HG02943 (cell line): ENCODE measurements at regions not wholly inside any gene's neighbourhood (a gene's known extent, or its start where the extent isn't known, plus 50 kb on each side); places are given as distances from the start of the nearest gene placed in this dataset.

Experiments
- ATAC-seq: cut with Tn5 transposase; IDR thresholded peaks from one replicate; pipeline ENCODE4 v1.9.1; 2021; ENCODE audit warnings: mild to moderate bottlenecking, low read depth, moderate library complexity; ENCODE audit not compliant: unreplicated experiment

GRCh38 chr6:19427548-19427947 is 409.6 kb upstream of the ID4 start:
- ATAC-seq = no peak

- no peak for ATAC-seq
These were observed 404.1 kb upstream of the ID4 start for GRCh38 chr6:19432966-19433498.

- ATAC-seq = no peak
These were observed 403.1 kb upstream of the ID4 start for GRCh38 chr6:19434065-19434464.

GRCh38 chr6:19435755-19436154 is 401.4 kb upstream of the ID4 start:
- ATAC-seq = no peak

GRCh38 chr6:19438566-19439353 is 398.4 kb upstream of the ID4 start:
- no peak for ATAC-seq

GRCh38 chr6:19440531-19440930 is 396.6 kb upstream of the ID4 start:
- ATAC-seq = no peak

- ATAC-seq = no peak
These were observed 393.8 kb upstream of the ID4 start for GRCh38 chr6:19443411-19443810.

GRCh38 chr6:19444041-19444440 is 393.1 kb upstream of the ID4 start:
- no peak for ATAC-seq

- no peak for ATAC-seq
These were observed 392.7 kb upstream of the ID4 start for GRCh38 chr6:19444481-19444880.

GRCh38 chr6:19446570-19446969 is 390.6 kb upstream of the ID4 start:
- no peak for ATAC-seq

- ATAC-seq = no peak
These were observed 386.5 kb upstream of the ID4 start for GRCh38 chr6:19450651-19451050.

- ATAC-seq = no peak
These were observed 384.7 kb upstream of the ID4 start for GRCh38 chr6:19452495-19452894.

GRCh38 chr6:19454001-19454720 is 383.0 kb upstream of the ID4 start:
- ATAC-seq = no peak

- ATAC-seq = no peak
These were observed 382.3 kb upstream of the ID4 start for GRCh38 chr6:19454721-19455392.

- ATAC-seq = no peak
These were observed 373.9 kb upstream of the ID4 start for GRCh38 chr6:19463250-19463649.

GRCh38 chr6:19463925-19464324 is 373.2 kb upstream of the ID4 start:
- ATAC-seq = no peak

GRCh38 chr6:19465256-19465655 is 371.9 kb upstream of the ID4 start:
- ATAC-seq = no peak

GRCh38 chr6:19465760-19466159 is 371.4 kb upstream of the ID4 start:
- no peak for ATAC-seq

- no peak for ATAC-seq
These were observed 366.8 kb upstream of the ID4 start for GRCh38 chr6:19470333-19470732.

- no peak for ATAC-seq
These were observed 365.0 kb upstream of the ID4 start for GRCh38 chr6:19472153-19472552.

- no peak for ATAC-seq
These were observed 364.3 kb upstream of the ID4 start for GRCh38 chr6:19472850-19473249.
